ENCODE measurements at regions not wholly inside any gene's neighbourhood (a gene's known extent, or its start where the extent isn't known, plus 50 kb on each side); places are given as distances from the start of the nearest gene placed in this dataset.

DNA sequence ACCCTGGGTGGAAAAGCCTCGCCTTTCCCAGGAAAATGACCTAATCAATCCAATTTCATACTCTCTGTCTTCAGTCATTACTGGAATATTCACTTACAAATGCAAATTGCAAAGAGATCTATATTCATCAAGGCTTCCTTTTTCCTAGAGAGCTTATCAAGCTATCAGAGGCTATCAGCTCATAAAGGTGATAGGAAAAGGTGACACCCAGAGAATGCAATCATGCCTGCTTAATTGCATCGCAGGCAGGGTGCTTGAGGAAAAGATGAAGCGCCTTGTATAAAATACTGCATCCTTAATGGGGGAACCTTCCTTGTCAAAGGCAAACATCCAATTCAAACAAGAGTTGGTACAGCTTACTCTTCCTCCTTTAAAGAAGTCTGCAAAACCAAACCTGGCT is 59.7 kb downstream of the SHANK2 start:
- TF ChIP-seq, protein P1, sequence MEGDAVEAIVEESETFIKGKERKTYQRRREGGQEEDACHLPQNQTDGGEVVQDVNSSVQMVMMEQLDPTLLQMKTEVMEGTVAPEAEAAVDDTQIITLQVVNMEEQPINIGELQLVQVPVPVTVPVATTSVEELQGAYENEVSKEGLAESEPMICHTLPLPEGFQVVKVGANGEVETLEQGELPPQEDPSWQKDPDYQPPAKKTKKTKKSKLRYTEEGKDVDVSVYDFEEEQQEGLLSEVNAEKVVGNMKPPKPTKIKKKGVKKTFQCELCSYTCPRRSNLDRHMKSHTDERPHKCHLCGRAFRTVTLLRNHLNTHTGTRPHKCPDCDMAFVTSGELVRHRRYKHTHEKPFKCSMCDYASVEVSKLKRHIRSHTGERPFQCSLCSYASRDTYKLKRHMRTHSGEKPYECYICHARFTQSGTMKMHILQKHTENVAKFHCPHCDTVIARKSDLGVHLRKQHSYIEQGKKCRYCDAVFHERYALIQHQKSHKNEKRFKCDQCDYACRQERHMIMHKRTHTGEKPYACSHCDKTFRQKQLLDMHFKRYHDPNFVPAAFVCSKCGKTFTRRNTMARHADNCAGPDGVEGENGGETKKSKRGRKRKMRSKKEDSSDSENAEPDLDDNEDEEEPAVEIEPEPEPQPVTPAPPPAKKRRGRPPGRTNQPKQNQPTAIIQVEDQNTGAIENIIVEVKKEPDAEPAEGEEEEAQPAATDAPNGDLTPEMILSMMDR (IDR thresholded peaks at IDR 0.05), result no peak
- TF ChIP-seq ZFX (IDR thresholded peaks at IDR 0.05; ENCODE audit: borderline replicate concordance), result no peak

Data from 22Rv1 (cell line).